Activated T-helper 17 cell treated with anti-CD3 and anti-CD28 coated beads, Interleukin-2, amount 50 U/mL, for 72 hours (primary cell): ENCODE measurements at regions not wholly inside any gene's neighbourhood (a gene's known extent, or its start where the extent isn't known, plus 50 kb on each side); places are given as distances from the start of the nearest gene placed in this dataset.

Experiments
- ATAC-seq: fragments of 150-1000 bp; cut with Tn5 transposase; replicated peaks from 2 replicates; pipeline ENCODE4 v1.10.0; 2021; ENCODE audit warnings: mild to moderate bottlenecking, moderate library complexity
- H3K27ac Mint-ChIP-seq: one replicate; pipeline ENCODE4 v1.8.0; 2022; ENCODE audit warnings: mixed read lengths
- H3K27me3 Mint-ChIP-seq: one replicate; pipeline ENCODE4 v1.8.0; 2022; ENCODE audit warnings: mixed read lengths
- H3K36me3 Mint-ChIP-seq: one replicate; pipeline ENCODE4 v1.8.0; 2022; ENCODE audit warnings: low read depth, mild to moderate bottlenecking, mixed read lengths
- H3K4me1 Mint-ChIP-seq: one replicate; pipeline ENCODE4 v1.8.0; 2022; ENCODE audit warnings: mixed read lengths
- H3K4me3 Mint-ChIP-seq: one replicate; pipeline ENCODE4 v1.8.0; 2022; ENCODE audit warnings: mild to moderate bottlenecking, mixed read lengths
- H3K9me3 Mint-ChIP-seq: one replicate; pipeline ENCODE4 v1.8.0; 2022; ENCODE audit warnings: mixed read lengths

DNA sequence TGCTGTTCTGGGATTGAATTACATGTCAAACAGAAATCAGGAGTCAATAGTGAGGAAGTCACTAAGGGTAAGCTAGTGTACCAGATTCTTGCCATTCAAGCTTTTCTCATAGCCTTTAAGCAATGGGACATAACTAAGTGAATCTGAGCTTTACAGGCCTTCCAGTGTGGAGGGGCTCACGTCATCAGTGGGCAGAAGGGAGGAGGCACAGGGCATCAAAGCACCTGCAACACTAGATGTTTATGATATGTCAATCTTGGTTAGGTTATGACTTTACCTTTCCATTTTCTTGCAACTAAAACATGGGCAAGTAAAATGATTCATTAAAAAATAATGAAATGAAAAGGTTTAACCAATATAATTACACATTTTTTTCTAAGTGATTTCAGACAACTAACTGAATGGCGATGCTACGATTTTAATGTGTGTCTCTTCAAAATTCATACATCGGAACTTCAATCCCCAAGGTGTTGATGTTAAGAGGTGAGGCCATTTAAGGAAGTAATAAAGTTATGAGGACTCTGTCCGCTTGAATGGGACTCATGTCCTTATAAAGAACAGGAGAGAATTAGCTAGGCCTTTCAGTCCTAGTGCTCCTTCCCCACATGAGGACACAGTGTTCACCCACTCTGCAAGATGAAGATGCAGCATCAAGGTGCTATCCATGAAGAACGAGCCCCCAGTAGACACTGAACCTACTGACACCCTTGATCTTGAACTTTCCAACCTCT is 1169.2 kb upstream of the NXPH2 start:
- Mint-ChIP-seq H3K36me3 (no peaks in the 10 kb centered on the region), H3K4me1 (no peaks in the 10 kb centered on the region), H3K27ac (no peak overlapping the region), H3K27me3 (no peaks in the 10 kb centered on the region), H3K4me3 (no peak overlapping the region), H3K9me3 (peaks cover 23% of the 10 kb centered on the region)
- ATAC-seq = no peak

- no peak for ATAC-seq
- Mint-ChIP-seq H3K9me3 (peaks cover 34% of the 10 kb centered on the region), H3K4me3 (no peak overlapping the region)
These were observed 1166.5 kb upstream of the NXPH2 start for GRCh38 chr2:139946690-139947089.

GRCh38 chr2:139940686-139941085 is 1160.5 kb upstream of the NXPH2 start:
- Mint-ChIP-seq H3K4me3 (no peak overlapping the region), H3K27me3 (no peaks in the 10 kb centered on the region), H3K27ac (no peak overlapping the region), H3K9me3 (peaks cover 35% of the 10 kb centered on the region), H3K4me1 (no peaks in the 10 kb centered on the region), H3K36me3 (no peaks in the 10 kb centered on the region)
- no peak for ATAC-seq

More at GRCh38 chr2:139946690-139947089, 1166.5 kb upstream of the NXPH2 start:
- H3K27ac Mint-ChIP-seq = no peak overlapping the region
- no peaks in the 10 kb centered on the region for H3K36me3 Mint-ChIP-seq
- H3K27me3 Mint-ChIP-seq = no peaks in the 10 kb centered on the region
- no peaks in the 10 kb centered on the region for H3K4me1 Mint-ChIP-seq

GRCh38 chr2:139925903-139926302 is 1145.7 kb upstream of the NXPH2 start:
- no peak overlapping the region for H3K27ac Mint-ChIP-seq
- H3K36me3 Mint-ChIP-seq = no peaks in the 10 kb centered on the region
- H3K27me3 Mint-ChIP-seq = no peaks in the 10 kb centered on the region
- no peaks in the 10 kb centered on the region for H3K9me3 Mint-ChIP-seq
- H3K4me3 Mint-ChIP-seq = no peak overlapping the region
- no peak for ATAC-seq
- H3K4me1 Mint-ChIP-seq = no peaks in the 10 kb centered on the region

DNA sequence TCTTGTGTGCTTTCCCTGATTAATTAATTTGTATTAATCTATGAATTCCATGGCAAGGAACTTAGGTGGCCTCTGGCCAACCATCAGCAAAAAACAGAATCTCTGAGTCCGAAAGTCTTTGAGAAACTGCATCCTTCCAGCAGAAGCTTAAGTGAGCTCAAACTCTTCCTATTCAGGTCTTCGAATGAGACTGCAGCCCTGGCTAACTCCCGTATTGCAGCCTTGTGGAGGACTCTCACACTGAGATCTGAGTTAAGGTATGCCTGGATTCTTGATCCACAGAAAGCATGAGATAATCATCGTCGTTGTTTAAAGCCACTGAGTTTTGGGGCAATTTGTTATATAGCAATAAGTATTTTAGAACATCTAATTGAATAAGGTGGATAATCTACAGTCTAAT is 1143.9 kb upstream of the NXPH2 start:
- ATAC-seq = no peak
- Mint-ChIP-seq H3K36me3 (no peaks in the 10 kb centered on the region), H3K4me3 (no peak overlapping the region), H3K9me3 (peaks cover 5% of the 10 kb centered on the region), H3K27me3 (no peaks in the 10 kb centered on the region), H3K4me1 (no peaks in the 10 kb centered on the region), H3K27ac (no peak overlapping the region)

DNA sequence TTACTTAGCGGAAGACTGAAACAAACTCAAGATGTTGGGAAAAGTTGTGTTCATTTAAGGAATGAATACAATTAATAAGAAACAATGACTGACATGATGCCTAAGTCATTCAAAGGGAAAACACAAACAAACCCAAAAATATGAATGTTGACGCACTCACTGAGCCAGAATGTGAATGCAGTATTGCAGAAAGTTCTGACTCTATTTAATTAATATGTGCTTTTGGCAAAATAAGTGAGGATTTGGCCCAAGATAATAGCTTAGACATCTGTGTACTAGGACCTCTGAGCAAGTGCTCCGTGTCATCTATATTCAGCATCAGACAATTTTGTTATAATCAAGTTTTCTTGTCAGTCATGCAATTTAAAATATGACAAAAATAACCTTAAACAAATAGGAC is 1138.8 kb upstream of the NXPH2 start:
- Mint-ChIP-seq H3K9me3 (peaks cover 12% of the 10 kb centered on the region), H3K27ac (no peak overlapping the region), H3K36me3 (no peaks in the 10 kb centered on the region), H3K27me3 (no peaks in the 10 kb centered on the region), H3K4me3 (no peak overlapping the region), H3K4me1 (no peaks in the 10 kb centered on the region)
- no peak for ATAC-seq

DNA sequence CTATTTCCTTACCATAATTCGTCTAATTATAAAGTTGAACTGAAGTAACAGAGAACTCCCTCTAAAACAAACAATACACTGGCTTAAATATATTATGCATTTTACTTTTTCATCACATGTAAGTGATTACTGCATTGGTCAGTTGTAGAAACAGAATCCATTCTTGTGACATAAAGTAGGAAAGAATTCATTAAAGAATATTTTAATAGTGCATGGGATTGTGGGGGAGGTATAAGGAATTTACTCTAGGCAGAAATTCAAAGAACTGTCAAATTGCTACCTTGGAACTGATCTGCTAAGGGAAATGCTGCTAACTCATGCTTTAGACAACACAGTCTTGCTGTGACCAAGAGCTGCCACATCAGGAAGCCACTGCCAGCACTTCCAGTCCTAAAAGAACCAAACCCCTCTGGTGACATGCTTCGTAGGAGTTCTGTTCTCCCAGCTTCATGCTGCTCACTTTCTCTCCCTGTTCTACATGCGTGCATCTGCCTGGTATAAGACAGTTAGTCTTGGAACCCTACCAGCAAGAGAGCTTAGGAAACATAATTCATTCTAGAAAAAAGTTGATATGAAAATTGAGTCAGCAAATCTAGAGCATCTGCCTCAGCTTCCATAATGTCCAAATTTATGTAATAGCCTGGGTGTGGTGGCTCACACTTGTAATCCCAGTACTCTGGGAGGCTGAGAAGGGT is 1137.6 kb upstream of the NXPH2 start:
- no peak for ATAC-seq
- H3K9me3 Mint-ChIP-seq = peaks cover 14% of the 10 kb centered on the region
- H3K4me3 Mint-ChIP-seq = no peak overlapping the region
- H3K27me3 Mint-ChIP-seq = no peaks in the 10 kb centered on the region
- H3K4me1 Mint-ChIP-seq = no peaks in the 10 kb centered on the region
- no peak overlapping the region for H3K27ac Mint-ChIP-seq
- H3K36me3 Mint-ChIP-seq = no peaks in the 10 kb centered on the region

DNA sequence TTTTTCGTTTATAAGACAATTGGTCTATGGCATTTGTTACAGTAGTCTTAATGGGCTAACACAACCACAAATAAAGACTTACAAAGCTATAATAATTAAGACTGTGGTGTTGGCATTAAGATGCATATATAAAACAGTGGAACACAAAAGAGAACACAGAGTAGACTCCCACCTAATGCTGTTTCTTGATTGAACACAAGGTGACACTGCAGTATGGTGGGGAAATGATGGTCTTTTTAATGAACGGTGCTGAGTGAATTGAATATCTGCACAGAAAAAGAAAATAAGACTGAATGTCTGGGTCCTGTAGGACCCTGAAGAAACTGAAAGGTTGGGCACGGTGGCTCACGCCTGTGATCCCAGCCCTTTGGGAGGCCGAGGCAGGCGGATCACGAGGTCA is 1136.6 kb upstream of the NXPH2 start:
- Mint-ChIP-seq H3K9me3 (peaks cover 19% of the 10 kb centered on the region), H3K4me3 (no peak overlapping the region), H3K4me1 (no peaks in the 10 kb centered on the region), H3K36me3 (no peaks in the 10 kb centered on the region), H3K27ac (no peak overlapping the region), H3K27me3 (no peaks in the 10 kb centered on the region)
- ATAC-seq = no peak

DNA sequence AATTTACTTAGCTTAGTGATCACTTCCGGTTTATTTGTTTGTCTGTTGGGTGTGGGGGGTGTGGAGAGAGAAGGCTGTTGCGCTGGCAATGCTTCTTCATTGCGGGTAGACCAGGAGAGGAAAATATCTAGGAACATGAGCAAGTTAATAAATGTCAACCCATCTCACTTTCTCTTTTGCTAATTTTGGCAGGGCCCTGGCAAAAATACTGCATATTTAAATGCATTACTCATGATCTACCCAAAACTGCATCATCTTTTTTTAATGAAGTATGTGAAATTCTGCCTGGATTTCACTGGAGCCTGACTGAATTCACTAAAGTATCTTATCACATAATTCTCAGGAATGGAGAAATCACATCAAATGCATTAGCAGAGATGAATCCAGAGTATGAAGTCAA is 1131.0 kb upstream of the NXPH2 start:
- Mint-ChIP-seq H3K4me1 (no peaks in the 10 kb centered on the region), H3K36me3 (no peaks in the 10 kb centered on the region), H3K4me3 (no peak overlapping the region)

DNA sequence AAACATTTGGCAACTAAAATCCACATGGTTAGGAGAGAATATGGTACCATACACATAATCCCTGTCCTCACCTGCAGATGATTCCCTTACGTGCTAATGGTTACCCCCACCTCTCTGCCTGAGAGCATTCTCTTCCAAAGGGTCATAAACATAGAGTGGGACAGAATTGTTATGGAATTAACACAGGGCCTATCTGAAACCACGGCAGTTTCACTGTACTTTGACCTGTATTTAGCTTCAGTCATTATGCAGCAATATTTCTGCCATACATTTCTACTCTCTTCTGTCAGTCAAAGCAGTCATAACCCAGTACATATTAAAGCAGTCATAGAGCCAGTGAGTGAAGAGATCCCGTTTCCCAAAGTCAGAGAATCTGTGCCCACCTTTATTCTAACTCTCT is 1128.9 kb upstream of the NXPH2 start:
- no peak for ATAC-seq
- Mint-ChIP-seq H3K9me3 (peaks cover 20% of the 10 kb centered on the region), H3K27me3 (no peaks in the 10 kb centered on the region), H3K27ac (no peak overlapping the region), H3K4me3 (no peak overlapping the region), H3K4me1 (no peaks in the 10 kb centered on the region), H3K36me3 (no peaks in the 10 kb centered on the region)

More for the DNA sequence above, 1131.0 kb upstream of the NXPH2 start:
- no peak overlapping the region for H3K27ac Mint-ChIP-seq
- no peaks in the 10 kb centered on the region for H3K27me3 Mint-ChIP-seq
- H3K9me3 Mint-ChIP-seq = peaks cover 18% of the 10 kb centered on the region
- ATAC-seq = no peak

DNA sequence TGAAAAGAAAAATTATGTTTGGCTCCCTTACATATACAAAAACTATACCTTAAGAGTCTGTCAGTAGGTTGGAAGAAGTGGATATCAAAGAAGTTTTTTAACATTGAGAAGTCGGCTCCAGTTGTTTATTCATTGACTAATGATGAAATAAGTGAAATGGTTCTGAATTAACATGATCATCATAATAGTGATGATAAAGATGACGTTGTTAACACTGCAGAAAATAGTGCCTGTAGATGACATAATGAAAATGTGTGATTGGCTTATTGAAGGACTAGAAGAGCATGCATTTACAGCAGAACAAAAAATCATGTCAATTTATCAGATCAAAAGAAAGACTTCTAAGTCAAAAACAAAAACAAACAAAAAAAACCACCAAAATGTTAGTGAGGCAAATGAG is 1125.4 kb upstream of the NXPH2 start:
- no peak for ATAC-seq
- Mint-ChIP-seq H3K36me3 (no peaks in the 10 kb centered on the region), H3K4me1 (no peaks in the 10 kb centered on the region), H3K4me3 (no peak overlapping the region), H3K27ac (no peak overlapping the region), H3K27me3 (no peaks in the 10 kb centered on the region), H3K9me3 (peaks cover 13% of the 10 kb centered on the region)

DNA sequence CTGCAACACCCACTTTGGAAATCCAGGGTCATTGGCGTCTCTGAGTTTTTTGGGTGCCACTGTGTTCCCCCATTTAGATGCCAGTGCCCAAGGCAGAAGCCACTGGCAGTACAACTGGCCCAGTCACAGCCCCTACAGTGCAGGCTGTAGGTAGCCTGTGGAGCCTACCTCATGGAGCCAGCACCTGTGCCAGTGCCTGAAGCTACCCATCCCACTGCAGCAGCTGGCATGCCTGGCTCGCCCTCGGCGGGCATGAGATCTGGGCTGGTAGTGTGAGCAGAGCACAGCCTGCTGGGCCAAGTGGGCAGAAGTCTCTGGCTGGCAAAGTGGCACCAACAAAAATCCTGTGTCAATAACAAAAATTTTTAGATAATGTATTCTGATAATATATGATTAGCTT is 1111.4 kb upstream of the NXPH2 start:
- H3K4me1 Mint-ChIP-seq = no peaks in the 10 kb centered on the region
- H3K27ac Mint-ChIP-seq = no peak overlapping the region
- peaks cover 25% of the 10 kb centered on the region for H3K9me3 Mint-ChIP-seq
- no peak overlapping the region for H3K4me3 Mint-ChIP-seq
- ATAC-seq = no peak
- no peaks in the 10 kb centered on the region for H3K36me3 Mint-ChIP-seq
- no peaks in the 10 kb centered on the region for H3K27me3 Mint-ChIP-seq

GRCh38 chr2:139885921-139886498 is 1105.8 kb upstream of the NXPH2 start:
- Mint-ChIP-seq H3K4me3 (no peak overlapping the region), H3K27me3 (no peaks in the 10 kb centered on the region), H3K36me3 (no peaks in the 10 kb centered on the region), H3K27ac (no peak overlapping the region), H3K4me1 (no peaks in the 10 kb centered on the region), H3K9me3 (peaks cover 22% of the 10 kb centered on the region)
- no peak for ATAC-seq

DNA sequence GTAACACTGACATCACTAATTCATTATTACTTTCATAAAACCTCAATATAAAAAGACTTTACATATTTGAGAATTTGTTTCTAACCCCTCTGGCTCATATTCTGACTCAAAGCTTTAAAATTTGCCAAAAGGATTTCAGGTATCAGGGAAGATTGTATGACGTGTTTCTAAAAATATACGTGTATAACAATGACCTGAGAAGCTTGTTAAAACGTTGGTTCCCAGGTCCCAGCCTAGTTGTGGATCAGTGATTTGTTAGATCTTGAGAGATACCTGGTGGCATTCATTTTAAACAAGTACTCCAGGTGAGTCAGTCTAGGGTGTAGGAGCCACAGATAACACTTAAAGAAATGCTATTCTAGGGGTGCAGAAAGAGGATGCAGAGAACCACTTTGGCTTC is 1096.8 kb upstream of the NXPH2 start:
- Mint-ChIP-seq H3K27ac (no peak overlapping the region), H3K4me1 (no peaks in the 10 kb centered on the region), H3K9me3 (peaks cover 13% of the 10 kb centered on the region), H3K27me3 (no peaks in the 10 kb centered on the region), H3K4me3 (no peak overlapping the region), H3K36me3 (no peaks in the 10 kb centered on the region)
- ATAC-seq = no peak

DNA sequence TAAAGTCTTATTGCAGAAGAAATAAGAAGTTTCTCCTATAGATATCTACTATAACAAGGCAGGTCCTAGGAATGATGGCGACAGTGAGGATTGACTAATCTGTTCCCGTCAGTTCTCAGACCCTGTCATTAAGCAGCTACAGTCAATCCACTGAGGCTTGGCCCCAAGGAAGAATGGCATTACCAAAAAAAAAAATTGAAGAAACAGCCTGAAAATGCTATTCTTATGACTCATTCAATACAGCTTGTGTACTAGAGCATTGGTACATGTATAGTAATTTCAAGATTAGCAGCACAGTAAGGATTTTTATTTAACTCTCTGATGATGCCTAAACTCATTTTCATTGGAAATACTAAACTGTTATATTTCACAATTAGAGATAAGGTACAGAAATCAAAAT is 1096.1 kb upstream of the NXPH2 start:
- Mint-ChIP-seq H3K4me3 (no peak overlapping the region), H3K27ac (no peak overlapping the region), H3K36me3 (no peaks in the 10 kb centered on the region), H3K9me3 (peaks cover 13% of the 10 kb centered on the region), H3K4me1 (no peaks in the 10 kb centered on the region), H3K27me3 (no peaks in the 10 kb centered on the region)
- ATAC-seq = no peak
